ENCODE measurements at regions not wholly inside any gene's neighbourhood (a gene's known extent, or its start where the extent isn't known, plus 50 kb on each side); places are given as distances from the start of the nearest gene placed in this dataset.

GRCh38 chr18:64982414-64983055, 768.3 kb upstream of the CDH7 start:
- Histone ChIP-seq H3K9me3 (ENCODE audit: insufficient read depth, low read depth, low read length) (no peaks in the 10 kb centered on the region), H3K36me3 (ENCODE audit: insufficient read depth, low read depth, low read length) (no peaks in the 10 kb centered on the region), H3K27ac (ENCODE audit: low read length) (no peak overlapping the region)

GRCh38 chr18:64981915-64982314, 768.9 kb upstream of the CDH7 start:
- H3K4me3 ChIP-seq (ENCODE audit: low read length): no peak overlapping the region
- no peaks in the 10 kb centered on the region for H3K36me3 ChIP-seq (ENCODE audit: insufficient read depth, low read depth, low read length)
- no peak overlapping the region for H3K27ac ChIP-seq (ENCODE audit: low read length)
- H3K4me1 ChIP-seq (ENCODE audit: insufficient read depth, low read length): no peaks in the 10 kb centered on the region
- no peak overlapping the region for H3K9ac ChIP-seq (ENCODE audit: low read depth, low read length)
- no peaks in the 10 kb centered on the region for H3K27me3 ChIP-seq (ENCODE audit: insufficient read depth, low read length)
- H3K9me3 ChIP-seq (ENCODE audit: insufficient read depth, low read depth, low read length): no peaks in the 10 kb centered on the region

More at GRCh38 chr18:64982414-64983055, 768.3 kb upstream of the CDH7 start:
- Histone ChIP-seq H3K9ac (ENCODE audit: low read depth, low read length) (no peak overlapping the region), H3K4me1 (ENCODE audit: insufficient read depth, low read length) (no peaks in the 10 kb centered on the region), H3K27me3 (ENCODE audit: insufficient read depth, low read length) (no peaks in the 10 kb centered on the region), H3K4me3 (ENCODE audit: low read length) (no peak overlapping the region)

GRCh38 chr18:64979791-64980190, 771.0 kb upstream of the CDH7 start:
- Histone ChIP-seq H3K9ac (ENCODE audit: low read depth, low read length) (no peak overlapping the region), H3K9me3 (ENCODE audit: insufficient read depth, low read depth, low read length) (no peaks in the 10 kb centered on the region), H3K36me3 (ENCODE audit: insufficient read depth, low read depth, low read length) (no peaks in the 10 kb centered on the region), H3K27ac (ENCODE audit: low read length) (no peak overlapping the region), H3K4me3 (ENCODE audit: low read length) (no peak overlapping the region), H3K27me3 (ENCODE audit: insufficient read depth, low read length) (no peaks in the 10 kb centered on the region), H3K4me1 (ENCODE audit: insufficient read depth, low read length) (no peaks in the 10 kb centered on the region)

GRCh38 chr18:64974391-64975125, 776.3 kb upstream of the CDH7 start:
- Histone ChIP-seq H3K9me3 (ENCODE audit: insufficient read depth, low read depth, low read length) (no peaks in the 10 kb centered on the region), H3K4me1 (ENCODE audit: insufficient read depth, low read length) (no peaks in the 10 kb centered on the region), H3K36me3 (ENCODE audit: insufficient read depth, low read depth, low read length) (no peaks in the 10 kb centered on the region), H3K27me3 (ENCODE audit: insufficient read depth, low read length) (no peaks in the 10 kb centered on the region), H3K9ac (ENCODE audit: low read depth, low read length) (no peak overlapping the region), H3K4me3 (ENCODE audit: low read length) (no peak overlapping the region), H3K27ac (ENCODE audit: low read length) (no peak overlapping the region)

DNA sequence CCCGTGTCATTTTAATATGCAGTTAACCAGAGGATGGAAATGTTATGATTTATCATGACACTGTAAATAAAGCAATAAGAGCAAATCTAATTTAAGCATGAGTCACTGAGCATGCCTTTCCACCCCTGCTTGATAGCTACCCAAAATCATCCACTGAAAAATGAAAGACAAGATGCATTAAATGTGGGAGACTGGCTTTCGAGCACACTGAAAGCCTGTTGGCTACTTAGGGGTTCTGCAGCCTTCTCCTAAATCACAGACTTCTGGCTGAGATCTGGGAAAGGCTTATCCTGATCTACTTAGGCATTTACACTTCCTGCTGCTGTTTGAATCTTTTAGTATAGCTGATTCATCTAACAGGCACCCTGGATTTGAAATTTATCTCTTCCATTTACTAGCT, 778.3 kb upstream of the CDH7 start:
- H3K4me3 ChIP-seq (ENCODE audit: low read length): no peak overlapping the region
- H3K27ac ChIP-seq (ENCODE audit: low read length): no peak overlapping the region
- H3K4me1 ChIP-seq (ENCODE audit: insufficient read depth, low read length): no peaks in the 10 kb centered on the region
- no peak overlapping the region for H3K9ac ChIP-seq (ENCODE audit: low read depth, low read length)
- H3K9me3 ChIP-seq (ENCODE audit: insufficient read depth, low read depth, low read length): no peaks in the 10 kb centered on the region
- no peaks in the 10 kb centered on the region for H3K27me3 ChIP-seq (ENCODE audit: insufficient read depth, low read length)
- H3K36me3 ChIP-seq (ENCODE audit: insufficient read depth, low read depth, low read length): no peaks in the 10 kb centered on the region

- no peaks in the 10 kb centered on the region for H3K9me3 ChIP-seq (ENCODE audit: insufficient read depth, low read depth, low read length)
- H3K4me3 ChIP-seq (ENCODE audit: low read length): no peak overlapping the region
- no peaks in the 10 kb centered on the region for H3K36me3 ChIP-seq (ENCODE audit: insufficient read depth, low read depth, low read length)
- no peaks in the 10 kb centered on the region for H3K27me3 ChIP-seq (ENCODE audit: insufficient read depth, low read length)
- H3K4me1 ChIP-seq (ENCODE audit: insufficient read depth, low read length): no peaks in the 10 kb centered on the region
- H3K9ac ChIP-seq (ENCODE audit: low read depth, low read length): no peak overlapping the region
- no peak overlapping the region for H3K27ac ChIP-seq (ENCODE audit: low read length)
These were observed 784.1 kb upstream of the CDH7 start for GRCh38 chr18:64966667-64967066.

DNA sequence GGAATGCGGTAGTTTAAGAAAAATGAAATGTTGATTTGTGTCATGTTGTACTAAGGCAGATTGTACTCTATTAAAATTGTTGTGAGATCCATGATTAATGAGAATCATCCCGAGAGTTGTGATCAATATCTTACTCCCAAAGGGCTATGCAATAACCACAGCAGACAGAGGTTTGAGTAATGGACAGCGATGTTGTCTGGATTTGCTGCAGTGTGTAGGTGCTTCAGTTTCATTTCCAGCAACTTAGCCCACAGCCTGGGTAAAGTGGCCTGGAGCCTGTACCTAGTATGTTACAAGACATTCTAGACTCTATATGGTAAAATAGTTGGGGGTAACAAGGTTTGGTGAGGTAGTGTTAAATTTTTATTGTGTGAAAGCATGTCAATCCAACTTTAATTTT, 794.3 kb upstream of the CDH7 start:
- Histone ChIP-seq H3K9ac (ENCODE audit: low read depth, low read length) (no peak overlapping the region), H3K9me3 (ENCODE audit: insufficient read depth, low read depth, low read length) (no peaks in the 10 kb centered on the region), H3K4me1 (ENCODE audit: insufficient read depth, low read length) (no peaks in the 10 kb centered on the region), H3K4me3 (ENCODE audit: low read length) (no peak overlapping the region), H3K27ac (ENCODE audit: low read length) (no peak overlapping the region), H3K36me3 (ENCODE audit: insufficient read depth, low read depth, low read length) (no peaks in the 10 kb centered on the region), H3K27me3 (ENCODE audit: insufficient read depth, low read length) (no peaks in the 10 kb centered on the region)

DNA sequence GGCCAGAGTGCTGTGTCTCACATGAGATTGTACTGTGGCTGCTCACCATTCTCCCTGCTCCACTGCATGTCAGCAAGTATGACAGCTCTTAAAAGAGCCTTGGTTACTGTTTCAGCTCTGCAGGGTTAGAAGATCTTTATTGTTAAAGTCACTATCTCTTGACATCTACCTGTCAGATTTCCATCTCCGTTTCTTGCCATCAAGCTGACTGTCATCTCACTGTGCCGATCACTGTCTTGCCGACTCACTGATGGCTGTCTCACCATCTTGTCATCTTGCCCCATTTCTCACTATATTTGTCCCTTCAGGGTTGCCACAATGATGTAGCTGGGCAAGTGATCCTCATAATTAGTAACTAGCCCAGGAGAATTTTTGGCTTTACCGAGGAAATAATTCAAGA, 800.9 kb upstream of the CDH7 start:
- Histone ChIP-seq H3K4me3 (ENCODE audit: low read length) (no peak overlapping the region), H3K36me3 (ENCODE audit: insufficient read depth, low read depth, low read length) (no peaks in the 10 kb centered on the region), H3K27me3 (ENCODE audit: insufficient read depth, low read length) (no peaks in the 10 kb centered on the region), H3K27ac (ENCODE audit: low read length) (no peak overlapping the region), H3K4me1 (ENCODE audit: insufficient read depth, low read length) (no peaks in the 10 kb centered on the region), H3K9me3 (ENCODE audit: insufficient read depth, low read depth, low read length) (peaks cover 38% of the 10 kb centered on the region), H3K9ac (ENCODE audit: low read depth, low read length) (no peak overlapping the region)

GRCh38 chr18:64936671-64937070, 787.8 kb upstream of the LINC00305 start:
- Histone ChIP-seq H3K27ac (ENCODE audit: low read length) (no peak overlapping the region), H3K4me3 (ENCODE audit: low read length) (no peak overlapping the region)

GRCh38 chr18:64929036-64929435, 780.1 kb upstream of the LINC00305 start:
- Histone ChIP-seq H3K36me3 (ENCODE audit: insufficient read depth, low read depth, low read length) (no peaks in the 10 kb centered on the region), H3K4me1 (ENCODE audit: insufficient read depth, low read length) (no peaks in the 10 kb centered on the region), H3K27me3 (ENCODE audit: insufficient read depth, low read length) (no peaks in the 10 kb centered on the region), H3K9me3 (ENCODE audit: insufficient read depth, low read depth, low read length) (no peaks in the 10 kb centered on the region), H3K27ac (ENCODE audit: low read length) (no peak overlapping the region), H3K4me3 (ENCODE audit: low read length) (no peak overlapping the region), H3K9ac (ENCODE audit: low read depth, low read length) (no peak overlapping the region)

More at GRCh38 chr18:64936671-64937070, 787.8 kb upstream of the LINC00305 start:
- H3K36me3 ChIP-seq (ENCODE audit: insufficient read depth, low read depth, low read length): no peaks in the 10 kb centered on the region
- H3K27me3 ChIP-seq (ENCODE audit: insufficient read depth, low read length): no peaks in the 10 kb centered on the region
- H3K4me1 ChIP-seq (ENCODE audit: insufficient read depth, low read length): no peaks in the 10 kb centered on the region
- H3K9me3 ChIP-seq (ENCODE audit: insufficient read depth, low read depth, low read length): no peaks in the 10 kb centered on the region
- H3K9ac ChIP-seq (ENCODE audit: low read depth, low read length): no peak overlapping the region

- H3K27ac ChIP-seq (ENCODE audit: low read length): no peak overlapping the region
- H3K9ac ChIP-seq (ENCODE audit: low read depth, low read length): no peak overlapping the region
- no peak overlapping the region for H3K4me3 ChIP-seq (ENCODE audit: low read length)
These were observed 771.2 kb upstream of the LINC00305 start for GRCh38 chr18:64919971-64920570.

GRCh38 chr18:64918851-64919250, 770.0 kb upstream of the LINC00305 start:
- Histone ChIP-seq H3K4me3 (ENCODE audit: low read length) (no peak overlapping the region), H3K27me3 (ENCODE audit: insufficient read depth, low read length) (no peaks in the 10 kb centered on the region), H3K9me3 (ENCODE audit: insufficient read depth, low read depth, low read length) (no peaks in the 10 kb centered on the region), H3K9ac (ENCODE audit: low read depth, low read length) (no peak overlapping the region), H3K27ac (ENCODE audit: low read length) (no peak overlapping the region), H3K4me1 (ENCODE audit: insufficient read depth, low read length) (no peaks in the 10 kb centered on the region), H3K36me3 (ENCODE audit: insufficient read depth, low read depth, low read length) (no peaks in the 10 kb centered on the region)

More at GRCh38 chr18:64919971-64920570, 771.2 kb upstream of the LINC00305 start:
- H3K4me1 ChIP-seq (ENCODE audit: insufficient read depth, low read length): no peaks in the 10 kb centered on the region
- H3K27me3 ChIP-seq (ENCODE audit: insufficient read depth, low read length): no peaks in the 10 kb centered on the region
- H3K36me3 ChIP-seq (ENCODE audit: insufficient read depth, low read depth, low read length): no peaks in the 10 kb centered on the region
- no peaks in the 10 kb centered on the region for H3K9me3 ChIP-seq (ENCODE audit: insufficient read depth, low read depth, low read length)
